ENCODE measurements at regions not wholly inside any gene's neighbourhood (a gene's known extent, or its start where the extent isn't known, plus 50 kb on each side); places are given as distances from the start of the nearest gene placed in this dataset.

- H3K27me3 ChIP-seq (ENCODE audit: control insufficient read depth in 2 of 2, insufficient read depth in 2 of 2, low read length in 2 of 2) = no peaks in the 10 kb centered on the region
- no peak overlapping the region for H3K4me3 ChIP-seq (replicated peaks in 1 of 3; ENCODE audit: low read depth in 2 of 3, low read length in 3 of 3)
- no peak overlapping the region for H3K27ac ChIP-seq (ENCODE audit: low read depth in 1 of 2, low read length in 2 of 2)
- Mint-ChIP-seq H3K36me3 (no peaks in the 10 kb centered on the region), H3K4me3 (no peak overlapping the region), H3K4me1 (peaks cover 28% of the 10 kb centered on the region), H3K27ac (no peak overlapping the region), H3K9me3 (no peaks in the 10 kb centered on the region), H3K27me3 (ENCODE audit: low read depth in 3 of 3) (peaks cover 0 to 2% (median 2%) of the 10 kb centered on the region in 3 donors)
- H3K79me2 ChIP-seq (ENCODE audit: insufficient read depth, low read length) = no peaks in the 10 kb centered on the region
- H3K9me3 ChIP-seq (replicated peaks in 1 of 2; ENCODE audit: control insufficient read depth in 1 of 2, insufficient read depth in 1 of 2, low read length in 2 of 2) = no peaks in the 10 kb centered on the region
- TF ChIP-seq CTCF (IDR thresholded peaks at IDR 0.05) = no peak
- WGBS (ENCODE audit: insufficient coverage) = 100% methylated on average over 5 of the region's 9 CpGs
- no peak for DNase-seq
- H4K20me1 ChIP-seq (ENCODE audit: insufficient read depth, low read length) = no peaks in the 10 kb centered on the region
- H3K4me2 ChIP-seq (replicated peaks; ENCODE audit: extremely low read depth, low read length, poor library complexity, severe bottlenecking) = no peak overlapping the region
- H3K4me1 ChIP-seq (ENCODE audit: control insufficient read depth in 1 of 2, insufficient read depth in 2 of 2, low read length in 2 of 2) = peaks cover 0 to 8% of the 10 kb centered on the region in 2 donors
- H3K9ac ChIP-seq (ENCODE audit: insufficient read depth, low read length, poor library complexity, severe bottlenecking) = no peak overlapping the region
- intact Hi-C loops (cut with micrococcal nuclease) = no loop called here
- no peaks in the 10 kb centered on the region for H3K36me3 ChIP-seq (replicated peaks in 1 of 2; ENCODE audit: control insufficient read depth in 1 of 2, insufficient read depth in 2 of 2, low read length in 2 of 2)
- H2AFZ ChIP-seq (ENCODE audit: insufficient read depth, low read depth, low read length, poor library complexity, severe bottlenecking) = no peak overlapping the region
These were observed 107.5 kb upstream of the TMEM170B start for GRCh38 chr6:11430036-11430435.

GRCh38 chr6:11429577-11429976, 108.0 kb upstream of the TMEM170B start:
- no peaks in the 10 kb centered on the region for H4K20me1 ChIP-seq (ENCODE audit: insufficient read depth, low read length)
- H3K4me2 ChIP-seq (replicated peaks; ENCODE audit: extremely low read depth, low read length, poor library complexity, severe bottlenecking) = no peak overlapping the region
- H2AFZ ChIP-seq (ENCODE audit: insufficient read depth, low read depth, low read length, poor library complexity, severe bottlenecking) = no peak overlapping the region
- Mint-ChIP-seq H3K4me1 (peaks cover 23% of the 10 kb centered on the region), H3K4me3 (no peak overlapping the region), H3K9me3 (no peaks in the 10 kb centered on the region), H3K27me3 (ENCODE audit: low read depth in 3 of 3) (peaks cover 0 to 2% (median 2%) of the 10 kb centered on the region in 3 donors), H3K36me3 (no peaks in the 10 kb centered on the region), H3K27ac (peak overlapping the region in 1 of 7 donors; percentile 8)
- H3K4me1 ChIP-seq (ENCODE audit: control insufficient read depth in 1 of 2, insufficient read depth in 2 of 2, low read length in 2 of 2) = peaks cover 0 to 8% of the 10 kb centered on the region in 2 donors
- DNase-seq = no peak
- no peak overlapping the region for H3K27ac ChIP-seq (ENCODE audit: low read depth in 1 of 2, low read length in 2 of 2)
- WGBS (ENCODE audit: insufficient coverage) = 88% methylated on average over 2 of the region's 2 CpGs
- no peak for TF ChIP-seq CTCF (IDR thresholded peaks at IDR 0.05)
- H3K79me2 ChIP-seq (ENCODE audit: insufficient read depth, low read length) = no peaks in the 10 kb centered on the region
- intact Hi-C loops (cut with micrococcal nuclease) = no loop called here
- H3K36me3 ChIP-seq (replicated peaks in 1 of 2; ENCODE audit: control insufficient read depth in 1 of 2, insufficient read depth in 2 of 2, low read length in 2 of 2) = no peaks in the 10 kb centered on the region
- no peaks in the 10 kb centered on the region for H3K27me3 ChIP-seq (ENCODE audit: control insufficient read depth in 2 of 2, insufficient read depth in 2 of 2, low read length in 2 of 2)
- no peak overlapping the region for H3K9ac ChIP-seq (ENCODE audit: insufficient read depth, low read length, poor library complexity, severe bottlenecking)
- H3K4me3 ChIP-seq (replicated peaks in 1 of 3; ENCODE audit: low read depth in 2 of 3, low read length in 3 of 3) = no peak overlapping the region
- H3K9me3 ChIP-seq (replicated peaks in 1 of 2; ENCODE audit: control insufficient read depth in 1 of 2, insufficient read depth in 1 of 2, low read length in 2 of 2) = no peaks in the 10 kb centered on the region
